Lower leg skin (tissue), 3 donors: ENCODE measurements at regions not wholly inside any gene's neighbourhood (a gene's known extent, or its start where the extent isn't known, plus 50 kb on each side); places are given as distances from the start of the nearest gene placed in this dataset.

Source experiments
- CTCF ChIP-seq, 3 donors: fragments of 450-650 bp; IDR thresholded peaks; one replicate each; pipeline ENCODE4 v1.5.1; 2016; ENCODE audit warnings: antibody characterized with exemption in 3 of 3, mild to moderate bottlenecking in 3 of 3, moderate library complexity in 2 of 3
- POLR2A ChIP-seq, 2 donors: fragments of 450-650 bp; IDR thresholded peaks; one replicate each; pipeline ENCODE4 v1.6.1; 2016 to 2017; ENCODE audit warnings: antibody characterized with exemption in 2 of 2, mild to moderate bottlenecking in 1 of 2, moderate library complexity in 1 of 2

- TF ChIP-seq CTCF (IDR thresholded peaks at IDR 0.05) (no peak), POLR2A (IDR thresholded peaks at IDR 0.05) (no peak)
Measured at GRCh38 chr2:9140645-9141044, 66.0 kb upstream of the ASAP2 start.
